WTC11 (cell line): ENCODE measurements at regions not wholly inside any gene's neighbourhood (a gene's known extent, or its start where the extent isn't known, plus 50 kb on each side); places are given as distances from the start of the nearest gene placed in this dataset.

Experiments used
- ATF1 ChIP-seq: sonication (generic); formaldehyde crosslinking; IDR thresholded peaks from 2 replicates; pipeline ENCODE4 v1.8.1; 2023; ENCODE audit warnings: mild to moderate bottlenecking, moderate library complexity, missing genetic modification reagents
- ELF4 ChIP-seq: sonication (generic); formaldehyde crosslinking; IDR thresholded peaks from 2 replicates; pipeline ENCODE4 v1.8.1; 2022; ENCODE audit warnings: low read depth, mild to moderate bottlenecking, moderate library complexity, missing genetic modification reagents
- FOXJ3 ChIP-seq: sonication (generic); formaldehyde crosslinking; IDR thresholded peaks from 2 replicates; pipeline ENCODE4 v1.9.0; 2021; ENCODE audit warnings: missing genetic modification reagents, mild to moderate bottlenecking, borderline replicate concordance
- GRHL2 ChIP-seq: fragments of 250-450 bp; sonication (Bioruptor Pico); IDR thresholded peaks from 2 replicates; pipeline ENCODE4 v1.8.0; 2022; ENCODE audit warnings: mild to moderate bottlenecking, moderate library complexity; ENCODE audit not compliant: insufficient replicate concordance, severe bottlenecking
- NR2C2 ChIP-seq: sonication (generic); formaldehyde crosslinking; IDR thresholded peaks from 2 replicates; pipeline ENCODE4 v1.8.0; 2022; ENCODE audit warnings: mild to moderate bottlenecking, missing genetic modification reagents
- SMAD3 ChIP-seq: sonication (generic); formaldehyde crosslinking; IDR thresholded peaks from 2 replicates; pipeline ENCODE4 v1.8.0; 2022; ENCODE audit warnings: missing genetic modification reagents, mild to moderate bottlenecking, borderline replicate concordance
- SP1 ChIP-seq: sonication (generic); formaldehyde crosslinking; conservative IDR thresholded peaks from 2 replicates; pipeline ENCODE4 v1.8.1; 2022; ENCODE audit warnings: missing genetic modification reagents
- ZNF121 ChIP-seq: sonication (generic); formaldehyde crosslinking; IDR thresholded peaks from 2 replicates; pipeline ENCODE4 v1.8.0; 2023; ENCODE audit warnings: missing genetic modification reagents
- TF ChIP-seq, protein P1 (sequence below): fragments of 200-600 bp; IDR thresholded peaks from 2 replicates; pipeline ENCODE4 v1.8.0; 2022; ENCODE audit warnings: antibody characterized with exemption
- TF ChIP-seq, protein P2 (sequence below): sonication (generic); formaldehyde crosslinking; IDR thresholded peaks from 2 replicates; pipeline ENCODE4 v1.8.1; 2023; ENCODE audit warnings: mild to moderate bottlenecking, moderate library complexity, missing genetic modification reagents
- TF ChIP-seq, protein P3 (sequence below): sonication (generic); formaldehyde crosslinking; IDR thresholded peaks from 2 replicates; pipeline ENCODE4 v1.8.1; 2023; ENCODE audit warnings: mild to moderate bottlenecking, missing genetic modification reagents, moderate library complexity
- TF ChIP-seq, protein P4 (sequence below): sonication (generic); formaldehyde crosslinking; IDR thresholded peaks from 2 replicates; pipeline ENCODE4 v1.8.0; 2022; ENCODE audit warnings: mild to moderate bottlenecking, missing genetic modification reagents

DNA sequence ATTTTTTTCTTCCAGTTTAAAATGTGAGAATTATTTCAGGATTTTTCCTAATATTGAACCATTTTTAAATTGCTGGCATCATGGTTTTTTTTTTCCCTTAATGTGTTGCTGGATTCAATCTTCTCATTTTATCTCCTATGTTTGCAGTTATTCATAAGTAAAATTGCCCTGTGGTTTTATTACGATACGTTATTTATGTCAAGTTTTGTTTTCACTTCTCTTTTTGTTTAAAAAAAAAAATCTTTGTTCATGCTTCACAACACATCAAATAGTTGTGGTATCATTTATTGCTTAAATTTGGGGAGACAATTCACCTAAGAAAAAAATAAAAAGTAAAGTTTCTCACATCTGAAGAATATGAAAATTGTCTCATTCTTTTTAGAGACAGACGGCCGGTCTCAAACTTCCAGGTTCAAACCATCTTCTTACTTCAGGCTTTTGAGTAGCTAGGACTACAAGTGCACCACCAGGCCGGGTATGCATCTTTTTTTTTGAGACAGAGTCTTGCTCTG is 239.3 kb upstream of the ID4 start:
- TF ChIP-seq FOXJ3 (CRISPR knock-in tag), result no peak
- TF ChIP-seq, protein P1, sequence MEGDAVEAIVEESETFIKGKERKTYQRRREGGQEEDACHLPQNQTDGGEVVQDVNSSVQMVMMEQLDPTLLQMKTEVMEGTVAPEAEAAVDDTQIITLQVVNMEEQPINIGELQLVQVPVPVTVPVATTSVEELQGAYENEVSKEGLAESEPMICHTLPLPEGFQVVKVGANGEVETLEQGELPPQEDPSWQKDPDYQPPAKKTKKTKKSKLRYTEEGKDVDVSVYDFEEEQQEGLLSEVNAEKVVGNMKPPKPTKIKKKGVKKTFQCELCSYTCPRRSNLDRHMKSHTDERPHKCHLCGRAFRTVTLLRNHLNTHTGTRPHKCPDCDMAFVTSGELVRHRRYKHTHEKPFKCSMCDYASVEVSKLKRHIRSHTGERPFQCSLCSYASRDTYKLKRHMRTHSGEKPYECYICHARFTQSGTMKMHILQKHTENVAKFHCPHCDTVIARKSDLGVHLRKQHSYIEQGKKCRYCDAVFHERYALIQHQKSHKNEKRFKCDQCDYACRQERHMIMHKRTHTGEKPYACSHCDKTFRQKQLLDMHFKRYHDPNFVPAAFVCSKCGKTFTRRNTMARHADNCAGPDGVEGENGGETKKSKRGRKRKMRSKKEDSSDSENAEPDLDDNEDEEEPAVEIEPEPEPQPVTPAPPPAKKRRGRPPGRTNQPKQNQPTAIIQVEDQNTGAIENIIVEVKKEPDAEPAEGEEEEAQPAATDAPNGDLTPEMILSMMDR, result no peak
- TF ChIP-seq, protein P2, sequence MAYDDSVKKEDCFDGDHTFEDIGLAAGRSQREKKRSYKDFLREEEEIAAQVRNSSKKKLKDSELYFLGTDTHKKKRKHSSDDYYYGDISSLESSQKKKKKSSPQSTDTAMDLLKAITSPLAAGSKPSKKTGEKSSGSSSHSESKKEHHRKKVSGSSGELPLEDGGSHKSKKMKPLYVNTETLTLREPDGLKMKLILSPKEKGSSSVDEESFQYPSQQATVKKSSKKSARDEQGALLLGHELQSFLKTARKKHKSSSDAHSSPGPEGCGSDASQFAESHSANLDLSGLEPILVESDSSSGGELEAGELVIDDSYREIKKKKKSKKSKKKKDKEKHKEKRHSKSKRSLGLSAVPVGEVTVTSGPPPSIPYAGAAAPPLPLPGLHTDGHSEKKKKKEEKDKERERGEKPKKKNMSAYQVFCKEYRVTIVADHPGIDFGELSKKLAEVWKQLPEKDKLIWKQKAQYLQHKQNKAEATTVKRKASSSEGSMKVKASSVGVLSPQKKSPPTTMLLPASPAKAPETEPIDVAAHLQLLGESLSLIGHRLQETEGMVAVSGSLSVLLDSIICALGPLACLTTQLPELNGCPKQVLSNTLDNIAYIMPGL (CRISPR knock-in tag), result no peak
- TF ChIP-seq, protein P3, sequence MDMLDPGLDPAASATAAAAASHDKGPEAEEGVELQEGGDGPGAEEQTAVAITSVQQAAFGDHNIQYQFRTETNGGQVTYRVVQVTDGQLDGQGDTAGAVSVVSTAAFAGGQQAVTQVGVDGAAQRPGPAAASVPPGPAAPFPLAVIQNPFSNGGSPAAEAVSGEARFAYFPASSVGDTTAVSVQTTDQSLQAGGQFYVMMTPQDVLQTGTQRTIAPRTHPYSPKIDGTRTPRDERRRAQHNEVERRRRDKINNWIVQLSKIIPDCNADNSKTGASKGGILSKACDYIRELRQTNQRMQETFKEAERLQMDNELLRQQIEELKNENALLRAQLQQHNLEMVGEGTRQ, result no peak
- TF ChIP-seq ZNF121 (CRISPR knock-in tag), result no peak
- TF ChIP-seq GRHL2 (CRISPR knock-in tag), result no peak
- no peak for TF ChIP-seq NR2C2 (CRISPR knock-in tag)
- no peak for TF ChIP-seq ATF1 (CRISPR knock-in tag)
- no peak for TF ChIP-seq SP1 (CRISPR knock-in tag)
- TF ChIP-seq ELF4 (CRISPR knock-in tag), result no peak
- no peak for TF ChIP-seq SMAD3 (CRISPR knock-in tag)
- TF ChIP-seq, protein P4, sequence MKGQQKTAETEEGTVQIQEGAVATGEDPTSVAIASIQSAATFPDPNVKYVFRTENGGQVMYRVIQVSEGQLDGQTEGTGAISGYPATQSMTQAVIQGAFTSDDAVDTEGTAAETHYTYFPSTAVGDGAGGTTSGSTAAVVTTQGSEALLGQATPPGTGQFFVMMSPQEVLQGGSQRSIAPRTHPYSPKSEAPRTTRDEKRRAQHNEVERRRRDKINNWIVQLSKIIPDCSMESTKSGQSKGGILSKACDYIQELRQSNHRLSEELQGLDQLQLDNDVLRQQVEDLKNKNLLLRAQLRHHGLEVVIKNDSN (CRISPR knock-in tag), result no peak
